Left ventricle myocardium inferior (tissue), 1 donor: ENCODE measurements at regions not wholly inside any gene's neighbourhood (a gene's known extent, or its start where the extent isn't known, plus 50 kb on each side); places are given as distances from the start of the nearest gene placed in this dataset.

Source experiments
- DNase-seq: peaks from one replicate; pipeline ENCODE4 v3.0.0-alpha.2; 2020
- H3K27ac ChIP-seq: fragments of 200-600 bp; replicated peaks from 2 replicates; pipeline ENCODE4 v1.8.0; 2021
- H3K27me3 ChIP-seq: fragments of 200-600 bp; 2 replicates; pipeline ENCODE4 v1.8.0; 2021; ENCODE audit warnings: low read depth
- H3K36me3 ChIP-seq: fragments of 200-600 bp; 2 replicates; pipeline ENCODE4 v1.8.0; 2021
- H3K4me1 ChIP-seq: fragments of 200-600 bp; 2 replicates; pipeline ENCODE4 v1.8.0; 2021
- H3K4me3 ChIP-seq: fragments of 200-600 bp; 2 replicates; pipeline ENCODE4 v1.8.0; 2021; ENCODE audit warnings: mild to moderate bottlenecking, moderate library complexity
- H3K9me3 ChIP-seq: fragments of 200-600 bp; replicated peaks from 2 replicates; pipeline ENCODE4 v1.8.0; 2021
- intact Hi-C: fragments of 100-400 bp; cut with micrococcal nuclease; formaldehyde crosslinking; loops from one replicate; pipeline ENCODE4 v1.11.0; 2022
- TF ChIP-seq, protein P1 (sequence below): fragments of 200-600 bp; IDR thresholded peaks from 2 replicates; pipeline ENCODE4 v1.8.0; 2021; ENCODE audit warnings: antibody characterized with exemption, mild to moderate bottlenecking, borderline replicate concordance
- donor health status: DM: no; HTN: yes; CAD: no; lungs with severe emphysema.

DNA sequence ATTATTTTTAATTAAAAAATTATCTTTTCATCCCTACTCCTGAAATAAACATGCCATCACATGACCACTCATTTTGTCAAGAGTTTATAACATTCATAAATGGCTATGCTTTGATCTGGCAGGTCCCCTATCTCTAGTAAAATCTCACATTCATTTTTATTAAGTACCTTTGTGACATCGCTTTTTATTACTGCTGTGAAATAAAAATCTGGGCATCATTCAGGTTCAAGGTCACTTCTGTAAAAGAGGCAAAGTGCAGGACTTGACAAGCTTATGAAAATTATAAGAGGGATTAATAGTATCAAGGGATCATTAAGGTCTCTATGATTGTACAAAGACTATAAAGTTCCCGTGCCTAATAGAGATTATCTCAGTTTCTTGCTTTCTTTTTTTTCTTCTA, 416.8 kb upstream of the SEMA3A start:
- H3K27ac ChIP-seq, result no peak overlapping the region
- H3K27me3 ChIP-seq, result no peaks in the 10 kb centered on the region
- no peaks in the 10 kb centered on the region for H3K36me3 ChIP-seq
- H3K4me3 ChIP-seq, result no peak overlapping the region
- TF ChIP-seq, protein P1, sequence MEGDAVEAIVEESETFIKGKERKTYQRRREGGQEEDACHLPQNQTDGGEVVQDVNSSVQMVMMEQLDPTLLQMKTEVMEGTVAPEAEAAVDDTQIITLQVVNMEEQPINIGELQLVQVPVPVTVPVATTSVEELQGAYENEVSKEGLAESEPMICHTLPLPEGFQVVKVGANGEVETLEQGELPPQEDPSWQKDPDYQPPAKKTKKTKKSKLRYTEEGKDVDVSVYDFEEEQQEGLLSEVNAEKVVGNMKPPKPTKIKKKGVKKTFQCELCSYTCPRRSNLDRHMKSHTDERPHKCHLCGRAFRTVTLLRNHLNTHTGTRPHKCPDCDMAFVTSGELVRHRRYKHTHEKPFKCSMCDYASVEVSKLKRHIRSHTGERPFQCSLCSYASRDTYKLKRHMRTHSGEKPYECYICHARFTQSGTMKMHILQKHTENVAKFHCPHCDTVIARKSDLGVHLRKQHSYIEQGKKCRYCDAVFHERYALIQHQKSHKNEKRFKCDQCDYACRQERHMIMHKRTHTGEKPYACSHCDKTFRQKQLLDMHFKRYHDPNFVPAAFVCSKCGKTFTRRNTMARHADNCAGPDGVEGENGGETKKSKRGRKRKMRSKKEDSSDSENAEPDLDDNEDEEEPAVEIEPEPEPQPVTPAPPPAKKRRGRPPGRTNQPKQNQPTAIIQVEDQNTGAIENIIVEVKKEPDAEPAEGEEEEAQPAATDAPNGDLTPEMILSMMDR, result no peak
- DNase-seq, result no peak
- H3K9me3 ChIP-seq, result no peaks in the 10 kb centered on the region
- intact Hi-C loops, result no loop called here
- no peaks in the 10 kb centered on the region for H3K4me1 ChIP-seq

DNA sequence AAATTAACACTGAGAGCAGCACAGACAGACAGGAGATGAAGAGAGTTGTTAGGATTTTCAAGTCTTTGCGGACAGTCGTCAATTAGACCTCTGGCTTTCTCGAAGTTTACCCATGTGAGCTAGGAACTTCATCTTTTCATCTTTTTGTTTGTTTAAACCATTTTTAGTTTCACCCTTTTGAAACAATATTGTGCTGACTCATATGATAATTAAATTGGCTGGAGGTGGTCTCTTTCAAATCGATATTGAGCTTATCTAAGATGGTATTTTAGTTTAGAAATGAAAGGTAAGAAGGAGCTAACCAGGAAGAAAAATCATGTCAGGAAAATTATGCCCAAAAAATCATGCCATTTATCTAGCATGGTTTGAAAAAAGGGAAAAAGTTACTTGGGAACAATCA, 415.8 kb upstream of the SEMA3A start:
- no peaks in the 10 kb centered on the region for H3K36me3 ChIP-seq
- H3K27ac ChIP-seq, result no peak overlapping the region
- intact Hi-C loops, result no loop called here
- no peak overlapping the region for H3K4me3 ChIP-seq
- no peaks in the 10 kb centered on the region for H3K9me3 ChIP-seq
- H3K4me1 ChIP-seq, result no peaks in the 10 kb centered on the region
- DNase-seq, result no peak
- no peaks in the 10 kb centered on the region for H3K27me3 ChIP-seq
- TF ChIP-seq, protein P1, result no peak

DNA sequence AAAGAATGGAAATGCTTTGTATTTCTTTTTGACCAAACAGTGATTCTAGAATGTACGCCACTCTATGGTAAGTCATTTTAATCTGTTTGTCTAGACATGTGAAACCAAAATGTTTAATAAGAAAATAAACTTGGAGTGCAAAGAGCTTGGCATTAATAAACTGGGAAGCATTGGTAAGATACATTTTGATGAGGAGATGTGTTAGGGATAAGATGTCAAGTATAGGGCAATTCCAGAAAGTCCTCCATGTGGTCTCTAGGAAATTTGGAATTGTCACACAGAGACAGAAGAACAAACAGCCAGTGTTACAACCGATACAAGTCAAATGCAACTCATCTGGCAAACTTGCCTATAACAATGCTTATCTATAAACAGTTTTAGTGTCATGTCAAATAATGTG, 410.7 kb upstream of the SEMA3A start:
- no peaks in the 10 kb centered on the region for H3K36me3 ChIP-seq
- peaks cover 29% of the 10 kb centered on the region for H3K9me3 ChIP-seq
- no peak overlapping the region for H3K4me3 ChIP-seq
- TF ChIP-seq, protein P1, result no peak
- no peak for DNase-seq
- H3K4me1 ChIP-seq, result no peaks in the 10 kb centered on the region
- intact Hi-C loops, result no loop called here
- no peak overlapping the region for H3K27ac ChIP-seq
- H3K27me3 ChIP-seq, result no peaks in the 10 kb centered on the region

DNA sequence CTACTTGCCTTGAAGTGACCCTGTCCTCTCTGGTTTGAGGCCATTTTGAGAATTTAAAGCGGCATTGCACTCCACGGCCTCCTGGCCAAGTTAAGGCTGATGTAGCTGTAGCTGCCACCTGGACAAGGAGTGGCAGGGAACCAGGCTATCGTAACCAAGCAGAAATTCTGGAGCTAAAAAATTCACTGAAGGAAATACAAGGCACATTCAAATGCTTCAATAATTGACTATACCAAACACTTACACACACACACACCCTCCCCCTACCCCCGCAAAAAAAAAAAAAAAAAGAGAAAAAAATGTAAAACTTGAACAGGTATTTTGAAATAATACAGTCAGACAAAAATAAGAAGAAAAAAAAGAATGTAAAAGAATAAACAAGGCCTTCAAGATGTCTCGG, 409.0 kb upstream of the SEMA3A start:
- H3K27me3 ChIP-seq, result no peaks in the 10 kb centered on the region
- no peak for DNase-seq
- H3K4me1 ChIP-seq, result no peaks in the 10 kb centered on the region
- peaks cover 29% of the 10 kb centered on the region for H3K9me3 ChIP-seq
- intact Hi-C loops, result no loop called here
- H3K4me3 ChIP-seq, result no peak overlapping the region
- TF ChIP-seq, protein P1, result no peak
- H3K36me3 ChIP-seq, result no peaks in the 10 kb centered on the region
- no peak overlapping the region for H3K27ac ChIP-seq

DNA sequence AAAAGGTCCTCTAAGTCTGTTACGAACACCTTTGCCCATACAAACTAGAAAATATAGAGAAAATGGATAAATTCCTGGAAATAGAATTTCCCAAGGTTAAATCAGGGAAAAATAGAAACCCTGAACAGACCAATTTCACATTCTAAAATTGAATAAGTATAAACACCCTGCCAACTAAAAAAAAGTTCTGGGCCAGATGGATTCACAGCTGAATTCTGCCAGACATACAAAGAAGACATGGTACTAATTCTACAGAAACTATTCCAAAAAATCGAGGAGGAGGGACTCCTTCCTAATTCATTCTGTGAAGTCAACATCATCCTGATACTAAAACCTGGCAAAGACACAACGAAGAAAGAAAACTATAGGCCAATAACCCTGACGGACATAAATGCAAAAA, 400.4 kb upstream of the SEMA3A start:
- H3K27me3 ChIP-seq, result no peaks in the 10 kb centered on the region
- TF ChIP-seq, protein P1, result no peak
- H3K9me3 ChIP-seq, result peaks cover 6% of the 10 kb centered on the region
- no peaks in the 10 kb centered on the region for H3K36me3 ChIP-seq
- H3K4me1 ChIP-seq, result no peaks in the 10 kb centered on the region
- no peak overlapping the region for H3K4me3 ChIP-seq
- intact Hi-C loops, result no loop called here
- H3K27ac ChIP-seq, result no peak overlapping the region
- no peak for DNase-seq

DNA sequence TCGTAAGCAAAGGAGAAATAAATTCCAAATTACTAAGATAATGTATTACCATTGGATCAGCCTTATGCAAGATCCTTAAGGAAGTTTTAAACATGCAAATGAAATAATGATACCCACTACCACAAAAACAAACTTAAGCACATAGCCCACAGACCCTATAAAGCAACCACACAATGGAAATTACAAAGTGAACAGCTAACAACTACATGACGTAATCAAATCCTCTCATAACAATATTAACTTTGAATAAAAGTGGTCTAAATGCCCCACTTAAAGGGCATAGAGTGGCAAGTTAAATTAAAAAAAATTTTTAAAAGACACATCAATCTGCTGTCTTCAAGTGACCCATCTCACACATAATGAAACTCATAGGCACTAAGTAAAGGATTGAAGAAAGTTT, 397.3 kb upstream of the SEMA3A start:
- no peak overlapping the region for H3K27ac ChIP-seq
- intact Hi-C loops, result no loop called here
- H3K36me3 ChIP-seq, result no peaks in the 10 kb centered on the region
- DNase-seq, result no peak
- H3K4me1 ChIP-seq, result no peaks in the 10 kb centered on the region
- no peaks in the 10 kb centered on the region for H3K27me3 ChIP-seq
- H3K4me3 ChIP-seq, result no peak overlapping the region
- TF ChIP-seq, protein P1, result no peak
- H3K9me3 ChIP-seq, result peaks cover 6% of the 10 kb centered on the region
